ENCODE measurements at regions not wholly inside any gene's neighbourhood (a gene's known extent, or its start where the extent isn't known, plus 50 kb on each side); places are given as distances from the start of the nearest gene placed in this dataset.

DNA sequence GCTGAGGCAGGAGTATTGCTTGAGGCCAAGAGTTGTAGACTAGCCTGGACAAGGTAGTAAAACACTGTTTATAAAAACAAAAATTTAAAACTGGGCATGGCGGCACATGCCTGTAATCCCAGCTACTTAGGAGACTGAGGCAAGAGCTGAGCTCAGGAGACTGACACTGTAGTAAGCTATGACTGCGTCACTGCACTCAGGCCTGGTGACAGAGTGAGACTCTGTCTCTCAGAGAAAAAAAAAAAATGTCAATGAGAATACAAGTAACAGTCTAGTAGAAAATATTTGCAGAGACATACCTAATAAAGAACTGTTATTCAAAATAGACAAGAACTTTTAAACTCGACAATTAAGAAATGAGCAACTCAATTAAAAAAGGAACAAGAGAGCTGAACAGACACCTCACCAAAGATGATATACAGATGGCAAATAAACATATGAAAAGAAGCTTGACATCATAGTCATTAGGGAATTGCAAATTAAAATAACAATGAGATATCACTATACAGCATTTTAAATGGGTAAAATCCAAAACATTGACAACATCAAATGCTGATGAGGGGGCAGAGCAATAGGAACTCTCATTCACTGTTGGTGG lies 624.3 kb upstream of the ZEB2 start:
- 92 to 93% methylated on average over 3 of the region's 3 CpGs for WGBS, 2 donors
- no peaks in the 10 kb centered on the region for H3K27me3 ChIP-seq

DNA sequence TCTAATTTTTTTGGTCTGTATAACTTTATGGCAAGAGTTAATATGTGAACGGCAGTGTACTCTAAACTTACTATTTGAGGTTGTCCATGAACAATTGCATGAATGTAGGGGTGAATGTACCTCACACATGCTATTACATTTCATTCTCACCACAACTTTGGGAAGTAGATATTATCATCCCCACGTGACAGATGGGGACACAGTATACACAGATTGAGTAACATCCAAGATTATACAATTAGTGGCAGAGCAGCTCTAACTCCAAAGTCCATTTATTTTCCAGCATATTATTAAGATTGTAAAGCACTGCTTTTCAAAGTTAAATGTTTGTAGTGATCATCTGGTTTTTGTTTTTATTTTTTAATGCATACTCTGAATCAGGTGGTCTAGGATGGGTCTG lies 622.1 kb upstream of the ZEB2 start:
- Histone ChIP-seq H3K27ac (no peak overlapping the region), H3K9me3 (no peaks in the 10 kb centered on the region), H3K4me1 (no peaks in the 10 kb centered on the region), H3K36me3 (no peaks in the 10 kb centered on the region), H3K4me3 (no peak overlapping the region), H3K27me3 (no peaks in the 10 kb centered on the region)
- DNase-seq, result no peak
- TF ChIP-seq POLR2A (IDR thresholded peaks at IDR 0.05), result no peak
- TF ChIP-seq CTCF (IDR thresholded peaks at IDR 0.05), result no peak
- no peak for TF ChIP-seq EP300 (IDR thresholded peaks at IDR 0.05)
- TF ChIP-seq POLR2AphosphoS5 (IDR thresholded peaks at IDR 0.05), result no peak
- intact Hi-C loops (cut with DNase I), result no loop called here
- 45 to 75% methylated on average over 2 of the region's 2 CpGs for WGBS, 2 donors

More for the DNA sequence above, 624.3 kb upstream of the ZEB2 start:
- no peak overlapping the region for H3K27ac ChIP-seq
- intact Hi-C loops (cut with DNase I), result no loop called here
- no peaks in the 10 kb centered on the region for H3K36me3 ChIP-seq
- no peak for DNase-seq
- TF ChIP-seq POLR2AphosphoS5 (IDR thresholded peaks at IDR 0.05) (no peak), CTCF (IDR thresholded peaks at IDR 0.05) (no peak), EP300 (IDR thresholded peaks at IDR 0.05) (no peak), POLR2A (IDR thresholded peaks at IDR 0.05) (no peak)
- H3K4me1 ChIP-seq, result no peaks in the 10 kb centered on the region
- no peaks in the 10 kb centered on the region for H3K9me3 ChIP-seq
- H3K4me3 ChIP-seq, result no peak overlapping the region

GRCh38 chr2:145140658-145141057 lies 620.7 kb upstream of the ZEB2 start:
- intact Hi-C loops (cut with DNase I), result no loop called here
- no peak for DNase-seq
- no peak overlapping the region for H3K4me3 ChIP-seq
- H3K4me1 ChIP-seq, result no peaks in the 10 kb centered on the region
- no peaks in the 10 kb centered on the region for H3K9me3 ChIP-seq
- TF ChIP-seq CTCF (IDR thresholded peaks at IDR 0.05) (no peak), POLR2A (IDR thresholded peaks at IDR 0.05) (no peak), EP300 (IDR thresholded peaks at IDR 0.05) (no peak)
- H3K27ac ChIP-seq, result no peak overlapping the region
- WGBS, 2 donors, result 79 to 92% methylated on average over 4 of the region's 4 CpGs
- no peaks in the 10 kb centered on the region for H3K27me3 ChIP-seq
- H3K36me3 ChIP-seq, result no peaks in the 10 kb centered on the region

GRCh38 chr2:145138626-145139025 lies 618.7 kb upstream of the ZEB2 start:
- Histone ChIP-seq H3K4me1 (no peaks in the 10 kb centered on the region), H3K36me3 (no peaks in the 10 kb centered on the region), H3K9me3 (no peaks in the 10 kb centered on the region), H3K27ac (no peak overlapping the region), H3K4me3 (no peak overlapping the region), H3K27me3 (no peaks in the 10 kb centered on the region)
- no peak for DNase-seq
- intact Hi-C loops (cut with DNase I), result no loop called here
- TF ChIP-seq EP300 (IDR thresholded peaks at IDR 0.05) (no peak), CTCF (IDR thresholded peaks at IDR 0.05) (no peak), POLR2AphosphoS5 (IDR thresholded peaks at IDR 0.05) (no peak), POLR2A (IDR thresholded peaks at IDR 0.05) (no peak)
- WGBS, 2 donors, result 75 to 85% methylated on average over 2 of the region's 2 CpGs

GRCh38 chr2:145137901-145138300 lies 618.0 kb upstream of the ZEB2 start:
- H3K9me3 ChIP-seq, result no peaks in the 10 kb centered on the region
- H3K27me3 ChIP-seq, result no peaks in the 10 kb centered on the region
- intact Hi-C loops (cut with DNase I), result no loop called here
- no peaks in the 10 kb centered on the region for H3K4me1 ChIP-seq
- no peak overlapping the region for H3K4me3 ChIP-seq
- WGBS, 2 donors, result 96 to 99% methylated on average over 1 of the region's 1 CpG
- DNase-seq, result no peak
- H3K27ac ChIP-seq, result no peak overlapping the region
- no peak for TF ChIP-seq EP300 (IDR thresholded peaks at IDR 0.05)
- TF ChIP-seq POLR2A (IDR thresholded peaks at IDR 0.05), result no peak
- no peak for TF ChIP-seq CTCF (IDR thresholded peaks at IDR 0.05)
- no peak for TF ChIP-seq POLR2AphosphoS5 (IDR thresholded peaks at IDR 0.05)
- H3K36me3 ChIP-seq, result no peaks in the 10 kb centered on the region

Data from sigmoid colon (tissue), 6 donors.